ENCODE measurements at regions not wholly inside any gene's neighbourhood (a gene's known extent, or its start where the extent isn't known, plus 50 kb on each side); places are given as distances from the start of the nearest gene placed in this dataset.
A peak's percentile ranks its signal among the peaks of the same experiment; 100 is the strongest.
"Not testable (repeated sequence)": the region's sequence is repeated elsewhere in the genome, so short reads cannot be mapped to it uniquely, and the experiment has no call there.

GRCh38 chr6:26235302-26235670 lies 129.7 kb upstream of the BTN3A2 start:
- FAIRE-seq, result no peak

- not testable (repeated sequence) for FAIRE-seq
These were observed 125.6 kb upstream of the BTN3A2 start for GRCh38 chr6:26239415-26239814.

- FAIRE-seq, result no peak
These were observed 124.6 kb upstream of the BTN3A2 start for GRCh38 chr6:26240157-26241032.

DNA sequence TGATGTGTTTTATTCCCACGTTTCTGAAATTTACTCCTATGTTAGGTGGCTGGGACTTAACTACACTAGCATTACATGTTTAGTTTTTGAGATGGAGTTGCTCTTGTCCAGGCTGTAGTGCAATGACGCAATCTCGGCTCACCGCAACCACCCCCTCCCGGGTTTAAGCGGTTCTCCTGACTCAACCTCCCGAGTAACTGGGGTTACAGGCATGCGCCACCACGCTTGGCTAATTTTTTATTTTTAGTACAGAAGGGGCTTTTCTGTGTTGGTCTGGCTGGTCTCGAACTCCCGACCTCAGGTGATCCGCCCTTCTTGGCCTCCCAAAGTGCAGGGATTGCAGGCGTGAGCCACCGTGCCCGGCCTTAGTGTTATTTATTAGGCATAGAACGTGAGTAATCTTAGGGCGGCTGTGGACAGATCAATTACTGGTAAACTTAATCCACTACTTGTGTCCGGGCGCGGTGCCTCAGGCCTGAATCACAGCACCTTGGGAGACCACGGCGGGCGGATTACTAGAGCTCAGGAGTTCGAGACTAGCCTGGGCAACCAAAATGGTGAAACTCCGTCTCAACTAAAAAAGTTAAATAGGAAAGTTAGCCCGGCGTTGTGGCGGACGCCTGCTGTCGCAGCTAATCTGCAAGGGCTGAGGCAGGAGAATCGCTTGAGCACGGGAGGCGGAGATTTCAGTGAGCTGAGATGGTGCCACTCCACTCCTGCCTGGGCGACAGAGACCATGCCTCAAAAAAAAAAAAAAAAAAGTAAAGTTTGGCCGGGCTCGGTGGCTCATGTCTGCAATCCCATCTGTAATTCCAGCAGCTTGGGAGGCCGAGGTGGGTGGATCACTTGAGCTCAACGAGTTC lies 123.7 kb upstream of the BTN3A2 start:
- FAIRE-seq, result no peak

- FAIRE-seq, result no peak
These were observed 121.9 kb upstream of the BTN3A2 start for GRCh38 chr6:26243132-26243531.

- FAIRE-seq, result no peak
These were observed 121.2 kb upstream of the BTN3A2 start for GRCh38 chr6:26243752-26244151.

- FAIRE-seq, result no peak
These were observed 118.9 kb upstream of the BTN3A2 start for GRCh38 chr6:26246058-26246457.

DNA sequence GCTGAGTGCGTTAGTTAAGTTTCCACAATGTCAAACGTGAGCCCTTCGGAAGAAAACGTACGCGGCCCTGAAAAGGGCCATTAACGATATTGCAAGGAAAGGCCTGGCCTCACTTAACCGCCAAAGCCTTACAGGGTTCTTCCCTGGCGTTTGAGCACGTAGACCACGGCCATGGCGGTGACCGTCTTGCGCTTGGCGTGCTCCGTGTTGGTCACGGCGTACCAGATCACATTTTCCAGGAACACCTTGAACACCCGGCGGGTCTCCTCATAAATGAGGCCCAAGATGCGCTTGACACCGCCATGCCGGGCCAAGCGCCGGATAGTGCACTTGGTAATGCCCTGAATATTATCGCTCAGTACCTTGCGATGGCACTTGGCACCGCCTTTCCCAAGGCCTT lies 118.4 kb upstream of the BTN3A2 start:
- FAIRE-seq, result no peak

GRCh38 chr6:26249707-26249956 lies 115.4 kb upstream of the BTN3A2 start:
- no peak for FAIRE-seq

DNA sequence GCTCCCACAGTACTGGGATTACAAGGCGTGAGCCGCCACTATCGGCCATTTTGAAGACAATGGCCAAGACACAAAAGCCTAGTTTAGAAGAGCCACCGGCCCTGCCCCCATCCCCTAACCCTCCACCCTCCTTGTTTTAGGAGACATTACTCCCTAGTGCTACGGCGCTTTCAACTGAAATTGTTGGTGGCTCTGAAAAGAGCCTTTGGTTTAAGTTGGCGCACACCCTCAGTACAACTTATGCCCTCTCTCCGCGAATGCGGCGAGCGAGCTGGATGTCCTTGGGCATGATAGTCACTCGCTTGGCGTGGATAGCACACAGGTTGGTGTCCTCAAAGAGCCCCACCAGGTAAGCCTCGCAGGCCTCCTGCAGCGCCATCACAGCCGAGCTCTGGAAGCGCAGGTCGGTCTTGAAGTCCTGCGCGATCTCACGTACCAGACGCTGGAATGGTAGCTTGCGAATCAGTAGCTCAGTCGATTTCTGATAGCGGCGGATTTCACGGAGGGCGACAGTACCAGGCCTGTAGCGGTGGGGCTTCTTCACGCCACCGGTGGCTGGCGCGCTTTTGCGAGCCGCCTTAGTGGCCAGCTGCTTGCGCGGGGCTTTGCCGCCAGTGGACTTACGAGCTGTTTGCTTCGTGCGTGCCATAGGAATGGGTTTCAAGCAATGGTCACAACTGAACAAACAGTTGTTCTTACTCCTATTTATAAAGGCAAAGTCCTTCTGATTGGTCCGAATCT lies 114.9 kb upstream of the BTN3A2 start:
- FAIRE-seq, result no peak

- FAIRE-seq, result peak; percentile 57
These were observed 114.3 kb upstream of the BTN3A2 start for GRCh38 chr6:26250698-26251044.

DNA sequence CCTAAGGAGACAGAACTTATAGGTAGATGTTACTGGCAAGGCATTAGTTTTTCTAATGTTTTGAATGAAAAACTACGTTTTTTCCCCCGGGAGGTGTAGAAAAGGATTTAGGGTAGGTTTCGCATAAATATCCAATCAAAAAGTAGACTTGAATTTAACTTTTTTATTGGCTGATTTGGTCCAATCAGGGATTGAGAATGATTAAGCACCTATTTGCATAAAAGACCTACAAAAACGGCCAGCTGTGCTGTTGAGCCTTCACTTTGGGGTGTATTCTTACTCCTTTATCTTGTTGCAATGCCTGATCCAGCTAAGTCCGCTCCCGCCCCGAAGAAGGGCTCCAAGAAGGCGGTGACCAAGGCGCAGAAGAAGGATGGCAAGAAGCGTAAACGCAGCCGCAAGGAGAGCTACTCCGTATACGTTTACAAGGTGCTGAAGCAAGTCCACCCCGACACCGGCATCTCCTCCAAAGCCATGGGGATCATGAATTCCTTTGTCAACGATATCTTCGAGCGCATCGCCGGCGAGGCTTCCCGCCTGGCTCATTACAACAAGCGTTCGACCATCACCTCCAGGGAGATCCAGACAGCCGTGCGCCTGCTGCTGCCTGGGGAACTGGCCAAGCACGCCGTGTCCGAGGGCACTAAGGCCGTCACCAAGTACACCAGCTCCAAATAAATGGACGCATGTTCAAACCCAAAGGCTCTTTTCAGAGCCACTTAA lies 113.5 kb upstream of the BTN3A2 start:
- FAIRE-seq, result peak; percentile 95

DNA sequence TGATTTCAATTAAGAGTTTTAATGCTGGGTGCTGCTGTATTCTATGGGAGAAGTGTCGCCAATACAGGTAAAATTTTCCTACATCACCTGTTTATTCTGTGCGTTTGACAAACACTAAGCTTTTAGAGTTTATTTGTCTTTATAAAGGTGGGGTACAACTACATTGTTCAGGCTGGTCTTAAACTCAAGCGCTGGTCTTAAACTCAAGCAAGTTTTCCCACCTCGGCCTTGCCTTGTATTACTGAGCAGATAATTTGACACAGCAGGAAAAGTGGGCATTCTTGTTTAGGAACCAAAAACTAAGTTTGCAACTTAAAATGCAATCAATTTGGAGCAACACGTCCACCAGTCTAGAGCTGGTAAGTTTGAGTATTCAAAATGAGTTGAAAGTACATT lies 112.9 kb upstream of the BTN3A2 start:
- FAIRE-seq, result no peak

DNA sequence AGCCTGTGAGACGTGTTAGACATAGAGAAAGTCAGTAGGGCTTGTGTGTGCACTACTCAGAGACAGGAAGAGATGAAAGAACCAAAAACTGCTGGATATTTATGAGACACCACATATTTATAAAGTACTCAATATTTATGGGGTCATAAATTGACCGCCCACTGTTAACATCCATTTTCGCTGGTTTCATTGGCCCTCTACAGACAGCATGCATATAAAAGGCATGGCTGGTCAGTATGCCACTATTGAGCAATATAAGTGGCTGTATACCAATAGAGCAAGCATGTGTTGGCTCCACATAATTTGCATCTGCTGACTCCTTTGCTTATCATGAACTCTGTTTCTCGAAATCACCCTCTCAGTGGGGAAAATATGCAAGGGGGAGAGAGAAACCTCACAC lies 110.3 kb upstream of the BTN3A2 start:
- no peak for FAIRE-seq

DNA sequence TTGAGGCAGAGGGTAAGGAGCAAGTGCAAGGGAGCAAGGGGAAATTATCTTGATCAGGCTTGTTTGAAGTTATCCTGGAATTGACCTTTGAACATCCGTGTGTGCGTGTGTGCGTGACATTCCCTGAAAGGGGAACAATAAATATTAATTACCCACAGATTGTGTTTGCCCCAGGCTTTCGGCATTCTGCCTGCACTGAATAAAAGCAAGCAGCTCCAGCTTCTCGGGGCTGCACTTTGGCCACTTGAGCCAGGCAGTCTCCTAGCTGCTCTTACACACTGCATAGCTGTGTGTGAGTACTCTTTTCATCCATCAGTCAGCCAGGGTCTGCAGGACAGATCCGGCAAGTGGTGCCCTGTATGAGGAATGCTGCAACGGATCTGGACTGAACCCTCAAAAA lies 107.7 kb upstream of the BTN3A2 start:
- FAIRE-seq, result no peak

- no peak for FAIRE-seq
These were observed 106.6 kb upstream of the BTN3A2 start for GRCh38 chr6:26258212-26258977.

DNA sequence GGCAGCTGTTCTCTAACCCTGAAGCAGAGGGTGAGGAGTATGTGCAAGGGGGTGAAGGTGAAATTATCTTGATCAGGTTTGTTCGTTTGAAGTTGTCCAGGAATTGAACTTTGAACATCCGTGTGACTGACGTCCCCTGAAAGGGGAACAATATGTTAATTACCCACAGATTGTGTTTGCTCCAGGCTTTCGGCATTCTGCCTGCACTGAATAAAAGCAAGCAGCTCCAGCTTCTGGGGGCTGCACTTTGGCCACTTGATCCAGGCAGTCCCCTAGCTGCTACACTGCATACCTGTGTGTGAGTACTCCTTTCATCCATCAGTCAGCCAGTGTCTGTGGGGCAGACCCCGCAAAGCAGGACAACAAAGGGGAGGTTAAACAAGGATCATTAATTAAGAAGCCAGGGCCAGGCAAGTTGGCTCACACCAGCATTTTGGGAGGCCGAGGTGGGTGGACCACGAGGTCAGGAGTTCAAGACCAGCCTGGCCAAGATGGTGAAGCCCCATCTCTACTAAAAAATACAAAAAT lies 104.8 kb upstream of the BTN3A2 start:
- no peak for FAIRE-seq

DNA sequence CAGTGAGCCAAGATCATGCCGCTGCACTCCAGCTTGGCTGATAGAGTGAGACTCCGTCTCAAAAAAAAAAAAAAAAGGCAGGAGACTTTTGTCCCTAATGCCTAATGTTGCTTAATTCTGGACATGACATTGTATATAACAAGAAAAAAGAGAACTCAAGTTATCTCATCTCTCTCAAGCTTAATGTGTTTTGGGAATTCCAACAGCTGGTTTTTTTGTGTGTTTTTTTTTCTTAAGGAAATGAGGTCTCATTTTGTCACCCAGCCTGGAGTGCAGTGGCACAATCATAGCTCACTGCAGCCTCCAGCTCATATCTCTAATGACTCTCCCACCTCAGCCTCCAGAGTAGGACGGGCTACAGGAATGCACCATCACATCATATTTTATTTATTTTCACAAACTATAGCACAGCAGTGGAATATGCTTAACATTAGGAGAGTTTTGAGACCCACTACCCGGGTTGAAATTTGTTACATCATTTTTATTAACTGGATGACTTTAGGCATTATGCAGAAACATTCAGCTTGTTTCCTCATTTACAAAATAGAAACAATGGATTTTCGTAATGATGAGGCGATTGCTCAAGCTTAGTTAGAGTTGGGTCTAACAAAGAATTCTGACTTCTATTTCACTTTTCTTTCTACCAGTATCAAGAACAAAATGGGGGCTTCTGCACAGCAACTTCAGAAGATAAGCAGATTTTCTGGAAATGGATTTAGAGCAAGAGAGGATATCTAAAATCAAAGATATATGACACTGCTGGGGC lies 104.1 kb upstream of the BTN3A2 start:
- FAIRE-seq, result no peak

DNA sequence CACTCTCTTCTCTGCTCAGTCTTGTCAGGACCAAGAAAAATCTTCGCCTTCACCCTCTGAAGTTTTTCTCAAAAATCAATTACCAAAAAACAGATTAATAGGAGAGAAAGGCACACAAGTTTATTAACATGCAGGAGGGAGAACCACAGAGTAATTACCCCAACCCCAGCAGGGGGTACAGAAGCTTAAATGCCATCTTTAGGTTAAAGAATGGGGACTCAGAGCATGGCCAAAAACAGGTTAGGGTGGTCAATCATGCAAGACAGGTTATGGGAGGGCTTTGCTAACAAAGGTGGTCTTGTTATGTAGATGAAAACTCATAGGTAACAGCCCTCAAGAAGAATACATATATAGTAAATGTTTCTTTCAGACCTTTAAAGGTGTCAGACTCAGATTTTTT lies 100.5 kb upstream of the BTN3A2 start:
- no peak for FAIRE-seq

GRCh38 chr6:26267083-26267589 lies 97.9 kb upstream of the BTN3A2 start:
- FAIRE-seq, result no peak

Data from TTC549 (cell line).